ENCODE measurements at regions not wholly inside any gene's neighbourhood (a gene's known extent, or its start where the extent isn't known, plus 50 kb on each side); places are given as distances from the start of the nearest gene placed in this dataset.

GRCh38 chr3:159219231-159219630 is 417.4 kb downstream of the MFSD1 start:
- Histone ChIP-seq H3K4me2 (no peak overlapping the region), H3K9me3 (ENCODE audit: low read depth) (no peaks in the 10 kb centered on the region), H2AFZ (replicated peaks) (no peak overlapping the region), H3K27ac (no peak overlapping the region), H3K36me3 (no peaks in the 10 kb centered on the region), H3K4me1 (no peaks in the 10 kb centered on the region), H3K9ac (no peak overlapping the region), H3K27me3 (no peaks in the 10 kb centered on the region), H4K20me1 (ENCODE audit: low read depth) (no peaks in the 10 kb centered on the region), H3K79me2 (ENCODE audit: low read depth) (no peaks in the 10 kb centered on the region), H3K4me3 (no peak overlapping the region), H3F3A (ENCODE audit: low read depth) (no peaks in the 10 kb centered on the region)
- H3K9me3 Mint-ChIP-seq, result no peaks in the 10 kb centered on the region
- TF ChIP-seq CTCF (IDR thresholded peaks at IDR 0.05) (no peak), EZH2phosphoT487 (IDR thresholded peaks at IDR 0.05) (no peak), EZH2 (IDR thresholded peaks at IDR 0.05) (no peak)
- no peak overlapping the region for H3K4me3 Mint-ChIP-seq
- H3K36me3 Mint-ChIP-seq, result no peaks in the 10 kb centered on the region
- DNase-seq (ENCODE audit: low spot score), result no peak
- no peaks in the 10 kb centered on the region for H3K4me1 Mint-ChIP-seq
- no peak overlapping the region for H3K27ac Mint-ChIP-seq
- H3K27me3 Mint-ChIP-seq (ENCODE audit: insufficient read depth, low read depth), result no peaks in the 10 kb centered on the region

GRCh38 chr3:159221335-159221734 is 419.5 kb downstream of the MFSD1 start:
- H4K20me1 ChIP-seq (ENCODE audit: low read depth), result no peaks in the 10 kb centered on the region
- H3K4me3 ChIP-seq, result no peak overlapping the region
- no peaks in the 10 kb centered on the region for H3K9me3 Mint-ChIP-seq
- H3K4me3 Mint-ChIP-seq, result no peak overlapping the region
- H3K27me3 ChIP-seq, result no peaks in the 10 kb centered on the region
- H3K36me3 Mint-ChIP-seq, result no peaks in the 10 kb centered on the region
- no peak overlapping the region for H3K4me2 ChIP-seq
- no peak overlapping the region for H3K27ac Mint-ChIP-seq
- H3K79me2 ChIP-seq (ENCODE audit: low read depth), result no peaks in the 10 kb centered on the region
- H3K36me3 ChIP-seq, result no peaks in the 10 kb centered on the region
- no peak overlapping the region for H2AFZ ChIP-seq (replicated peaks)
- TF ChIP-seq EZH2 (IDR thresholded peaks at IDR 0.05), result no peak
- no peak for TF ChIP-seq EZH2phosphoT487 (IDR thresholded peaks at IDR 0.05)
- no peak for TF ChIP-seq CTCF (IDR thresholded peaks at IDR 0.05)
- no peaks in the 10 kb centered on the region for H3F3A ChIP-seq (ENCODE audit: low read depth)
- DNase-seq (ENCODE audit: low spot score), result no peak
- H3K27me3 Mint-ChIP-seq (ENCODE audit: insufficient read depth, low read depth), result no peaks in the 10 kb centered on the region
- no peaks in the 10 kb centered on the region for H3K9me3 ChIP-seq (ENCODE audit: low read depth)
- H3K27ac ChIP-seq, result no peak overlapping the region
- no peaks in the 10 kb centered on the region for H3K4me1 ChIP-seq
- H3K4me1 Mint-ChIP-seq, result no peaks in the 10 kb centered on the region
- no peak overlapping the region for H3K9ac ChIP-seq

GRCh38 chr3:159229116-159229680 is 427.3 kb downstream of the MFSD1 start:
- Histone ChIP-seq H4K20me1 (ENCODE audit: low read depth) (no peaks in the 10 kb centered on the region), H3K27me3 (no peaks in the 10 kb centered on the region), H3K9ac (no peak overlapping the region), H3K36me3 (no peaks in the 10 kb centered on the region), H3K9me3 (ENCODE audit: low read depth) (no peaks in the 10 kb centered on the region), H3K4me3 (no peak overlapping the region), H3K4me2 (no peak overlapping the region), H3K79me2 (ENCODE audit: low read depth) (no peaks in the 10 kb centered on the region), H2AFZ (replicated peaks) (no peak overlapping the region), H3K4me1 (no peaks in the 10 kb centered on the region), H3K27ac (no peak overlapping the region), H3F3A (ENCODE audit: low read depth) (no peaks in the 10 kb centered on the region)
- H3K27ac Mint-ChIP-seq, result no peak overlapping the region
- no peak for TF ChIP-seq EZH2 (IDR thresholded peaks at IDR 0.05)
- no peak for TF ChIP-seq CTCF (IDR thresholded peaks at IDR 0.05)
- TF ChIP-seq EZH2phosphoT487 (IDR thresholded peaks at IDR 0.05), result no peak
- H3K4me1 Mint-ChIP-seq, result peaks cover 5% of the 10 kb centered on the region
- no peak overlapping the region for H3K4me3 Mint-ChIP-seq
- peaks cover 6% of the 10 kb centered on the region for H3K9me3 Mint-ChIP-seq
- H3K36me3 Mint-ChIP-seq, result no peaks in the 10 kb centered on the region
- DNase-seq (ENCODE audit: low spot score), result no peak
- H3K27me3 Mint-ChIP-seq (ENCODE audit: insufficient read depth, low read depth), result peaks cover 4% of the 10 kb centered on the region
